BE2C (cell line): ENCODE measurements at regions not wholly inside any gene's neighbourhood (a gene's known extent, or its start where the extent isn't known, plus 50 kb on each side); places are given as distances from the start of the nearest gene placed in this dataset.
A peak's percentile ranks its signal among the peaks of the same experiment; 100 is the strongest.

Source experiments
- DNase-seq: peaks from one replicate; pipeline ENCODE4 v3.0.0-alpha.2; 2020
- H3K27me3 ChIP-seq: fragments of 250-450 bp; sonication (Bioruptor Pico); 2 replicates; pipeline ENCODE4 v1.5.1; 2020; ENCODE audit warnings: mild to moderate bottlenecking
- H3K36me3 ChIP-seq: fragments of 250-450 bp; sonication (Bioruptor Pico); 2 replicates; pipeline ENCODE4 v1.5.1; 2020; ENCODE audit warnings: mild to moderate bottlenecking
- H3K4me1 ChIP-seq: fragments of 250-450 bp; sonication (Bioruptor Pico); 2 replicates; pipeline ENCODE4 v1.5.1; 2020
- H3K4me3 ChIP-seq: 2 replicates; pipeline ENCODE4 v1.5.1; 2011; ENCODE audit warnings: low read depth, low read length
- H3K9me3 ChIP-seq: fragments of 250-450 bp; sonication (Bioruptor Pico); 2 replicates; pipeline ENCODE4 v1.5.1; 2020
- TF ChIP-seq, protein P1 (sequence below): IDR thresholded peaks from 2 replicates; pipeline ENCODE4 v1.5.1; 2012; ENCODE audit warnings: mild to moderate bottlenecking, low read depth, low read length

DNA sequence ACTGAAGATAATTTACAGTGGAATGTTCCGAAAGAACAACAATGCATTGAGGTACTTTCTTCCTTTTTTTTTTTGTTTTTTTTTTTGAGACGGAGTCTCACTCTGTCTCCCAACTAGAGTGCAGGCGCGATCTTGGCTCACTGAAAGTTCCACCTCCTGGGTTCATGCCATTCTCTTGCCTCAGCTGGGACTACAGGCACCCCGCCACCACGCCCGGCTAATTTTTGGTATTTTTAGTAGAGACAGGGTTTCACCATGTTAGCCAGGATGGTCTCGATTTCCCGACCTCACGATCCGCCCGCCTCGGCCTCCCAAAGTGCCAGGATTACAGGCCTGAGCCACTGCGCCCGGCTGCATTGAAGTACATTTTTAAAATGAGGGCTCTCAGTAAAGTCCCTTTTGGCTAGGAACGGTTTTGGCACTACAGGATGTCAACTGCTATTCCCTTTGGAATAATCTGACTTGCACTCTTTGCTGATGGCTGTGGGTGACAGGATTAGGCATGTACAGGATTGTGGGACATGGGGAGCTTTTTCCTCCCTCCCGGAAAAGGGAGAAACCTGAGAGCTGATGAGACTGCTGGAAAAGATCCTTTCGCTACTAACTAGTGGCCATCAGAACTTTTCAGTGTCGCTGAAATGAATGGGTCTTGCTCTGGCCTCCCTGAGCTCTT, 56.9 kb upstream of the EDEM3 start:
- Histone ChIP-seq H3K36me3 (no peaks in the 10 kb centered on the region), H3K9me3 (no peaks in the 10 kb centered on the region)

DNA sequence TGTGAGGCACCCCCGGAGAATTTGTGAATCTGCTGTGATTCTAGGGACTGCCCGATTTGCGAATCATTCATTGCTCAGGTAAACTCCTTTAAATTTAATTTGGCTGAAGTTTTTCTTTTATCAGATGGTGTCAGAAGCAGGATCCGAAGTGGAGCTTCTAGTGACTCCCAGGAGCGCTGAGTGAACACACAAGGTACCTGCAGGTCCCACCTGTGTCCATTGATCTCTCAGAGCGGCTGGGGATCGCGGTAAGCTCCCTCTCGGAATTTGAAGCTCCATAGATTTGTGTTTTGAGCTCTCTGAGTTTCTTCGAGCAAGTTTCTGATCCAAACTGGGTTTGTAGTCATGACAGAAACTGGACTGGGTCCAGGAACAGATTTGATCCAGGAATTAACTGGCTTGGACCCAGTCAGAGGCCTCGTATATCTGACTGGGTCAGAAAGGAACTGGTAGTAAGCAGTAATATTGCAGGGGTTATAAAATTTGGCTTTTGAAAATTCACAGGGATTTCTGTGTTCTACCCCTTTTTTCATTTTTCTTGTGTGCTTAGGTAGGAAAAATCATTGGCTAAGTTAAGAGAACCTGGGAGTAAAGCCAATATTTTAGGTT, 56.2 kb upstream of the EDEM3 start:
- no peak for DNase-seq
- Histone ChIP-seq H3K4me1 (no peaks in the 10 kb centered on the region), H3K9me3 (no peaks in the 10 kb centered on the region), H3K27me3 (no peaks in the 10 kb centered on the region), H3K36me3 (no peaks in the 10 kb centered on the region), H3K4me3 (no peak overlapping the region)
- TF ChIP-seq, protein P1, sequence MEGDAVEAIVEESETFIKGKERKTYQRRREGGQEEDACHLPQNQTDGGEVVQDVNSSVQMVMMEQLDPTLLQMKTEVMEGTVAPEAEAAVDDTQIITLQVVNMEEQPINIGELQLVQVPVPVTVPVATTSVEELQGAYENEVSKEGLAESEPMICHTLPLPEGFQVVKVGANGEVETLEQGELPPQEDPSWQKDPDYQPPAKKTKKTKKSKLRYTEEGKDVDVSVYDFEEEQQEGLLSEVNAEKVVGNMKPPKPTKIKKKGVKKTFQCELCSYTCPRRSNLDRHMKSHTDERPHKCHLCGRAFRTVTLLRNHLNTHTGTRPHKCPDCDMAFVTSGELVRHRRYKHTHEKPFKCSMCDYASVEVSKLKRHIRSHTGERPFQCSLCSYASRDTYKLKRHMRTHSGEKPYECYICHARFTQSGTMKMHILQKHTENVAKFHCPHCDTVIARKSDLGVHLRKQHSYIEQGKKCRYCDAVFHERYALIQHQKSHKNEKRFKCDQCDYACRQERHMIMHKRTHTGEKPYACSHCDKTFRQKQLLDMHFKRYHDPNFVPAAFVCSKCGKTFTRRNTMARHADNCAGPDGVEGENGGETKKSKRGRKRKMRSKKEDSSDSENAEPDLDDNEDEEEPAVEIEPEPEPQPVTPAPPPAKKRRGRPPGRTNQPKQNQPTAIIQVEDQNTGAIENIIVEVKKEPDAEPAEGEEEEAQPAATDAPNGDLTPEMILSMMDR, result no peak

More for the DNA sequence above, 56.9 kb upstream of the EDEM3 start:
- DNase-seq, result no peak
- TF ChIP-seq, protein P1, result no peak
- no peaks in the 10 kb centered on the region for H3K4me1 ChIP-seq
- no peaks in the 10 kb centered on the region for H3K27me3 ChIP-seq
- H3K4me3 ChIP-seq, result no peak overlapping the region

DNA sequence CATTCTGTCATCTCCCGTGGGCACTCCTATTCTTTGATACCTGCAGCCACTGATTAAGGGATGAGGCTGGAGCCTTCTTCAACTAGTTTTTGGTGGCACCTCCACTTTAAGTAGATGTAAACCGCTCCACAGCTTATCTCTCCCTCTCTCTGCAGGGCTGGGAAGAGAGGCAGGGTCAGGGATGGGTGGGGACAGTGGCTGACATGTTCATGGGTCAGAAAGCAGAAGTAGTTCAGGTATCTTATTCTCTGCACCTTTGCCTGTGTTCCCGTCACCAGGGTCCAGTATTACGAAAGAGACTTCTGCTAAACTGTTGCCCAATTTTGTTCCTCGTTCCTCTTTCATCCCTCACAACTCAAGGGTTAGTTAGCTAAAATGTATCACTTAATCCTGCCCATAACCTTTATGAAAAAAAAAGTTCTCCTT, 51.7 kb upstream of the EDEM3 start:
- TF ChIP-seq, protein P1, result no peak
- DNase-seq, result no peak
- Histone ChIP-seq H3K9me3 (no peaks in the 10 kb centered on the region), H3K4me1 (no peaks in the 10 kb centered on the region; the same call in 1 of the 2 replicates), H3K27me3 (no peaks in the 10 kb centered on the region), H3K4me3 (no peak overlapping the region), H3K36me3 (no peaks in the 10 kb centered on the region)

DNA sequence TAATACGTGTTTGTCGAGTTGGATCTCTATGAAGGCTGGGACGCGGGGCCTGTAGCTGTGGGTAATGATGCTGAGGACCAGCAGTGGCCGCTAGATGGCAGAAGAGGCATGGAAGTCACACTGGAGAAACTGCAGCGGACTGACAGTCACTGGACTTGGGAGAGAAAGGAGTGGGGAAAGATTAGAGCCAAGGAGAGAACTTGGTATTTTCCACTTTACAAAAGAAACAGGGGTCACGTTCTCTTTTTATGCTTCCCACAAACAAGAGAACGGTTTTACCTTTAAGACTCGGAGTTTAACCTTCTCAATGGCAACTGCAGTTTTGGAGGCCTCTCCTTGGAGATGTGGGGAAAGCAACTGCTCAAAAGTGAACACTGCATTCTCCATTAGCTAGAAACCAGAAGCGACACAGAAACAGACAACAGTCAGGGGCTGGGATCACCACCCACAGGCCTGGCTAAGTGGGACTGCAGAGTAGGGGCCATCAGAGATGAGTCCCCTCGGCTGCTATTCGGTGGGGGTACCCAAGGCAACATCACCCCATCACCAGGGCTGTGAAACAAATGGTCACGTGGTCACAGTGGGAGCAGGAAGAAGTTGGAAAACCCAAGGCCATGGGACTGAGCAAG, 51.1 kb upstream of the EDEM3 start:
- H3K36me3 ChIP-seq, result no peaks in the 10 kb centered on the region
- no peaks in the 10 kb centered on the region for H3K9me3 ChIP-seq
- TF ChIP-seq, protein P1, result peak; percentile 91
- peak; percentile 86 for DNase-seq
- no peaks in the 10 kb centered on the region; the same call in 1 of the 2 replicates for H3K4me1 ChIP-seq
- H3K4me3 ChIP-seq, result no peak overlapping the region
- H3K27me3 ChIP-seq, result no peaks in the 10 kb centered on the region
